Neuronal stem cell (in vitro differentiated cells): ENCODE measurements at regions not wholly inside any gene's neighbourhood (a gene's known extent, or its start where the extent isn't known, plus 50 kb on each side); places are given as distances from the start of the nearest gene placed in this dataset.

Source experiments
- DNase-seq: peaks from one replicate; pipeline ENCODE4 v3.0.0-alpha.2; 2013; ENCODE audit warnings: low spot score
- H2AFZ ChIP-seq: one replicate; pipeline ENCODE4 v1.6.1; 2013; ENCODE audit warnings: mild to moderate bottlenecking, low read length, inconsistent platforms
- H2AK5ac ChIP-seq: 2 replicates; pipeline ENCODE4 v1.6.1; 2013; ENCODE audit warnings: low read depth, mild to moderate bottlenecking, inconsistent platforms, low read length, moderate library complexity, mixed read lengths
- H2BK120ac ChIP-seq: 2 replicates; pipeline ENCODE4 v1.6.1; 2013; ENCODE audit warnings: low read depth, mild to moderate bottlenecking, inconsistent platforms, low read length, moderate library complexity, mixed read lengths
- H2BK12ac ChIP-seq: one replicate; pipeline ENCODE4 v1.6.1; 2013; ENCODE audit warnings: low read length, inconsistent platforms
- H2BK15ac ChIP-seq: 2 replicates; pipeline ENCODE4 v1.6.1; 2013; ENCODE audit warnings: mild to moderate bottlenecking, low read length, inconsistent platforms, mixed read lengths
- H2BK5ac ChIP-seq: one replicate; pipeline ENCODE4 v1.6.1; 2013; ENCODE audit warnings: inconsistent platforms, mild to moderate bottlenecking, low read length, moderate library complexity
- H3K14ac ChIP-seq: one replicate; pipeline ENCODE4 v1.6.1; 2013; ENCODE audit warnings: low read length, inconsistent platforms
- H3K18ac ChIP-seq: 2 replicates; pipeline ENCODE4 v1.6.1; 2013; ENCODE audit warnings: low read length, inconsistent platforms
- H3K23ac ChIP-seq: 2 replicates; pipeline ENCODE4 v1.6.1; 2013; ENCODE audit warnings: low read depth, mild to moderate bottlenecking, mixed read lengths, low read length, inconsistent platforms; ENCODE audit not compliant: poor library complexity
- H3K27ac ChIP-seq: replicated peaks from 3 replicates; pipeline ENCODE4 v1.5.1; 2013; ENCODE audit warnings: low read length, inconsistent platforms
- H3K27me3 ChIP-seq, 3 experiments: 2 replicates each; pipeline ENCODE4 v1.6.1; 2013; ENCODE audit warnings: low read length in 3 of 3, mild to moderate bottlenecking in 2 of 3, inconsistent platforms in 1 of 3, low read depth in 1 of 3, mixed read lengths in 1 of 3, moderate library complexity in 1 of 3; ENCODE audit not compliant: control insufficient read depth in 3 of 3, insufficient read depth in 3 of 3
- H3K36me3 ChIP-seq, 2 donors: replicated peaks in 1 of 2; 2 replicates each; pipeline ENCODE4 v1.6.1; 2013; ENCODE audit warnings: low read length in 2 of 2; ENCODE audit not compliant: control insufficient read depth in 2 of 2, insufficient read depth in 2 of 2
- H3K4ac ChIP-seq: 2 replicates; pipeline ENCODE4 v1.6.1; 2013; ENCODE audit warnings: inconsistent platforms, mild to moderate bottlenecking, low read length, moderate library complexity
- H3K4me1 ChIP-seq, 2 donors: 1 replicate in 1 of 2; 2 replicates in 1 of 2; pipeline ENCODE4 v1.6.1; 2013; ENCODE audit warnings: low read length in 2 of 2, low read depth in 1 of 2; ENCODE audit not compliant: control insufficient read depth in 2 of 2, insufficient read depth in 1 of 2
- H3K4me2 ChIP-seq: one replicate; pipeline ENCODE4 v1.6.1; 2013; ENCODE audit warnings: mild to moderate bottlenecking, low read length, inconsistent platforms; ENCODE audit not compliant: insufficient read depth, poor library complexity, severe bottlenecking
- H3K4me3 ChIP-seq, 2 donors: 2 replicates each; pipeline ENCODE4 v1.5.1; 2013; ENCODE audit warnings: low read length in 2 of 2, mild to moderate bottlenecking in 2 of 2, inconsistent platforms in 1 of 2, moderate library complexity in 1 of 2
- H3K79me1 ChIP-seq: one replicate; pipeline ENCODE4 v1.6.1; 2013; ENCODE audit warnings: low read depth, mild to moderate bottlenecking, inconsistent platforms, low read length, moderate library complexity
- H3K9ac ChIP-seq: one replicate; pipeline ENCODE4 v1.6.1; 2013; ENCODE audit warnings: mild to moderate bottlenecking, low read depth, low read length, inconsistent platforms; ENCODE audit not compliant: poor library complexity
- H3K9me3 ChIP-seq, 2 donors: replicated peaks in 1 of 2; 2 replicates each; pipeline versions ENCODE3 to v1.6.1; 2013; ENCODE audit warnings: low read length in 2 of 2, mild to moderate bottlenecking in 2 of 2, inconsistent platforms in 1 of 2, low read depth in 1 of 2, mixed read lengths in 1 of 2, moderate library complexity in 1 of 2; ENCODE audit not compliant: control insufficient read depth in 2 of 2, insufficient read depth in 1 of 2
- H4K8ac ChIP-seq: one replicate; pipeline ENCODE4 v1.6.1; 2013; ENCODE audit warnings: low read depth, mild to moderate bottlenecking, inconsistent platforms, low read length, moderate library complexity
- H4K91ac ChIP-seq: one replicate; pipeline ENCODE4 v1.6.1; 2013; ENCODE audit warnings: low read length, low read depth, mild to moderate bottlenecking, inconsistent platforms; ENCODE audit not compliant: poor library complexity
- WGBS, 2 donors: extraction: QIAGEN DNeasy Blood & Tissue Kit; methylation state at CpG; one replicate each; pipeline ENCODE4 v1.1.7; 2013; ENCODE audit warnings: missing lambda C conversion rate in 2 of 2, mixed read lengths in 1 of 2; ENCODE audit not compliant: insufficient read length in 2 of 2, insufficient replicate concordance in 1 of 2; ENCODE audit errors: extremely low coverage in 2 of 2; 5-methylcytosine and 5-hydroxymethylcytosine counted together

DNA sequence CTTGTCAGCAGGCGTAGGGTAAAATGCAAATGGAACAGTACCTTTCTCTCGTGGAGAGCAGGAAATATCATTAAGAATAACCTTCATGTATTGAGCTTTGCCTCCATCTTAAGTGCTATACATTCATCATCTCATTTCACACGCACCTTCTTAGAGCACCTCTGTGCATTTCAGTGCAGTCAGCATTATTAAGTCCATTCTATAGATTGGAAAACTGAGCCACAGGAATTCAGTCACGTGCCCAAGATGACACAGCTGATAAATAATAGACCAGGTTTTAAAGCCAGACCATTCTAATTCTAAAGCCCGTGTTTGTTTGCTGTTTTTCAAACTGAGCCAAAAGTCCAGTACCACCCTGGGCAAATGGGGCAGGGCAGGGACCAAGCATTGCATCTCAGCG lies 109.2 kb upstream of the WWC1 start:
- H2BK12ac ChIP-seq, result no peak overlapping the region
- H4K91ac ChIP-seq, result no peak overlapping the region
- H3K14ac ChIP-seq, result no peak overlapping the region
- DNase-seq, result no peak
- no peak overlapping the region for H4K8ac ChIP-seq
- H2BK15ac ChIP-seq, result no peak overlapping the region
- H2BK5ac ChIP-seq, result no peak overlapping the region
- H3K4me1 ChIP-seq, result peaks cover 7 to 16% of the 10 kb centered on the region in 2 donors
- H3K4me2 ChIP-seq, result no peak overlapping the region
- no peak overlapping the region for H3K18ac ChIP-seq
- no peak overlapping the region for H3K4me3 ChIP-seq
- H3K27me3 ChIP-seq, result no peaks in the 10 kb centered on the region
- no CpG with 5 or more reads among the region's 6 CpGs for WGBS, 2 donors
- no peak overlapping the region for H2BK120ac ChIP-seq
- no peaks in the 10 kb centered on the region for H3K79me1 ChIP-seq
- H3K23ac ChIP-seq, result no peak overlapping the region
- H3K27ac ChIP-seq, result no peak overlapping the region
- no peak overlapping the region for H2AFZ ChIP-seq
- H2AK5ac ChIP-seq, result no peak overlapping the region
- H3K36me3 ChIP-seq, result no peaks in the 10 kb centered on the region
- no peak overlapping the region for H3K9ac ChIP-seq
- no peaks in the 10 kb centered on the region for H3K9me3 ChIP-seq
- no peak overlapping the region for H3K4ac ChIP-seq

DNA sequence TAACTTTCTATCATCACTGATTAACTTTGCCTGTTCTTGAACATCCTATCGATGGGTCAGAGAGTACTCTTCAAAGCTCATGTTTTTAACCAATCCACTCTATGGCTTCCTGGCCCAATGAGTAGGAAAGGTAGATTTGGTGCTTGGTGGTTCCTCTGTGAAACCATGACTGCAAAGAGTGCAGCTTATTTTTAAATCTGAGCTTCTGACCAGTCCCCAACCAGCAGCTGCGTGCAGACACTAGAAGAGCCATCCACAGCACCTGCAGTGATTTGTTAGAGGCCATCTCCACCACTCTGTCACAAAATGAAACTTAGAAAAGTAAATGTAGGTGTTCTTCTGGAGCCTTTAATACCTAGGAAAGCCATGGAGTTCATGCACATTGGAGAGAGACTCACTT lies 107.3 kb upstream of the WWC1 start:
- Histone ChIP-seq H2AK5ac (no peak overlapping the region), H2BK12ac (no peak overlapping the region), H3K27me3 (no peaks in the 10 kb centered on the region), H3K4me2 (no peak overlapping the region), H3K4me3 (no peak overlapping the region), H2BK15ac (no peak overlapping the region), H3K9me3 (no peaks in the 10 kb centered on the region), H3K23ac (no peak overlapping the region), H3K79me1 (no peaks in the 10 kb centered on the region), H3K4ac (no peak overlapping the region), H3K14ac (no peak overlapping the region), H3K9ac (no peak overlapping the region), H4K91ac (no peak overlapping the region), H4K8ac (no peak overlapping the region), H2BK5ac (no peak overlapping the region), H2BK120ac (no peak overlapping the region), H3K18ac (no peak overlapping the region), H3K4me1 (peaks cover 0 to 17% of the 10 kb centered on the region in 2 donors), H2AFZ (no peak overlapping the region), H3K36me3 (no peaks in the 10 kb centered on the region), H3K27ac (no peak overlapping the region)
- DNase-seq, result no peak
- no CpG with 5 or more reads among the region's 2 CpGs for WGBS, 2 donors

DNA sequence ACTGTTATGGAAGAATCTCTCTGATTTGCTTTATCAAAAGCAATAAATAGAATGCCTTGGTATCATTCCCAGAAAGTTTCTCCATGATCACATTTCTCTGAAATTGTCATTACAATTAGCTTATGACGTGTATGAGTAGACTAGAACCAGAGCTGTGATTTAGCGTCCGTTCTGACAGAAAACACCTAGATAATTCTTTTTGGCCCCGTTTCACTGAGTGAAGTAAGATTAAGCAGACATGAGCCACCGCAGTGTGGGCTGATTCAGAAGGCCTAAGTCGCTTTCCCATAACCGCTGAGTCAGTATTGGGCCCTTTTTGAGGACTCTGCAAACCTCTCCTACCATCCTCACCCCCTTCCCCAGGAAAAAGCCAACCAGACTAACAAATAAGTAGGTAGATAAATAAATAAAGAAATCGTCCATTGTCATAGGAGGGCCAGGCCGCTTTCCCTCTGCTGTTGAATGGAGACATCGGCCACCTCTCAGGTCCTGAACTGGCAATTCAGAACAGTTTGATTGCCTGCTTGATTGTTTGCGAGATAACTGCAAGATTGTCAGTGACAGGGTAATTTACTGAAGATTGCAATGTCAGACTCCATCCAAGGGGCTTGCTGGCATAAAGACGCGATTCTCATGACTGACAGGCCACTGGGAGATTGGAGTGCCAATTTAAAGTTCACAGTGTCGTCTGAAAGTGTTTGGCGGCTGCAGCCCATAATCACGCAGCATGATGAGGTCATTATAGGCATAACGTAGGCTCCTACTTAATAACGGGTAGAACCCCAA lies 105.0 kb upstream of the WWC1 start:
- H2AFZ ChIP-seq, result no peak overlapping the region
- no peak overlapping the region for H2BK5ac ChIP-seq
- H2BK120ac ChIP-seq, result no peak overlapping the region
- WGBS, 2 donors, result no CpG with 5 or more reads among the region's 18 CpGs
- H2BK15ac ChIP-seq, result no peak overlapping the region
- no peak overlapping the region for H3K18ac ChIP-seq
- H4K8ac ChIP-seq, result no peak overlapping the region
- H3K4me3 ChIP-seq, result no peak overlapping the region
- H3K4ac ChIP-seq, result no peak overlapping the region
- H3K14ac ChIP-seq, result no peak overlapping the region
- DNase-seq, result no peak
- no peak overlapping the region for H2AK5ac ChIP-seq
- H3K27ac ChIP-seq, result no peak overlapping the region
- no peak overlapping the region for H3K9ac ChIP-seq
- H3K79me1 ChIP-seq, result no peaks in the 10 kb centered on the region
- H3K4me1 ChIP-seq, result peaks cover 0 to 17% of the 10 kb centered on the region in 2 donors
- H3K23ac ChIP-seq, result no peak overlapping the region
- H4K91ac ChIP-seq, result no peak overlapping the region
- no peaks in the 10 kb centered on the region for H3K27me3 ChIP-seq
- H3K9me3 ChIP-seq, result no peaks in the 10 kb centered on the region
- no peak overlapping the region for H3K4me2 ChIP-seq
- H3K36me3 ChIP-seq, result no peaks in the 10 kb centered on the region
- H2BK12ac ChIP-seq, result no peak overlapping the region

DNA sequence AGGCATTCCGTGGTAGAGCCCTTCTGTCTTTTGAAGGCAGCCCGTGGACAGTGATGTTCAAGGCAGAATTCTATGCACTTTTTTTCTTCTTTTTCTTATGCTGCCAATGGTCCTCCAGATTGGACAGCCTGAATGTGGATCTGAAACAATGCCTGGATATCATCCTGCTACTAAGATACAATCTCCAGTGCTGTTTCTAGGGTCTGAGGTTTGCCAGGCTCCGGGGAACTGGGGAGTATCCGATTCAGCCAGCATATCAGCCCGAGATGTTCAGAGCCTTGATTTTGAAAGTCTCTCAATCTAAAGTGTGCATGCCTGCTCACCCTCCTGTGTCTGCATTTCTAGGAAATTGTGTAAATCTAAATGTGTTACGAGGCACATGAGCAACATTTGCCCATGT lies 103.8 kb upstream of the WWC1 start:
- Histone ChIP-seq H3K9me3 (no peaks in the 10 kb centered on the region), H4K91ac (no peak overlapping the region), H2AFZ (no peak overlapping the region), H3K36me3 (no peaks in the 10 kb centered on the region), H3K4ac (no peak overlapping the region), H2BK120ac (no peak overlapping the region), H3K18ac (no peak overlapping the region), H3K4me3 (no peak overlapping the region), H3K27me3 (no peaks in the 10 kb centered on the region), H4K8ac (no peak overlapping the region), H2BK15ac (no peak overlapping the region), H3K79me1 (no peaks in the 10 kb centered on the region), H2AK5ac (no peak overlapping the region), H3K14ac (no peak overlapping the region), H3K27ac (no peak overlapping the region), H3K4me2 (no peak overlapping the region), H3K23ac (no peak overlapping the region), H2BK12ac (no peak overlapping the region), H2BK5ac (no peak overlapping the region), H3K9ac (no peak overlapping the region), H3K4me1 (peaks cover 0 to 17% of the 10 kb centered on the region in 2 donors)
- no CpG with 5 or more reads among the region's 6 CpGs for WGBS, 2 donors
- no peak for DNase-seq
